ENCODE measurements at regions not wholly inside any gene's neighbourhood (a gene's known extent, or its start where the extent isn't known, plus 50 kb on each side); places are given as distances from the start of the nearest gene placed in this dataset.
"Not testable (repeated sequence)": the region's sequence is repeated elsewhere in the genome, so short reads cannot be mapped to it uniquely, and the experiment has no call there.

GRCh38 chr5:44085083-44085482 lies 304.1 kb downstream of the FGF10 start:
- H3K9me2 ChIP-seq (ENCODE audit: insufficient read depth, low read length) = no peaks in the 10 kb centered on the region
- no peaks in the 10 kb centered on the region for H3K27me3 ChIP-seq (ENCODE audit: insufficient read depth, low read depth, low read length)
- H3K79me2 ChIP-seq (replicated peaks; ENCODE audit: insufficient read depth, low read length) = no peaks in the 10 kb centered on the region
- H2AFZ ChIP-seq (ENCODE audit: low read depth, low read length) = no peak overlapping the region
- TF ChIP-seq EZH2 (IDR thresholded peaks at IDR 0.05; ENCODE audit: borderline replicate concordance, insufficient read depth, low read length, poor library complexity, severe bottlenecking) (no peak), REST (IDR thresholded peaks at IDR 0.05; ENCODE audit: borderline replicate concordance) (no peak), TAF1 (IDR thresholded peaks at IDR 0.05; ENCODE audit: low read depth) (no peak), MXI1 (conservative IDR thresholded peaks at IDR 0.05; ENCODE audit: poor library complexity, severe bottlenecking) (no peak), EP300 (conservative IDR thresholded peaks at IDR 0.05; ENCODE audit: poor library complexity, severe bottlenecking) (no peak), POLR2AphosphoS5 (IDR thresholded peaks at IDR 0.05) (no peak), RAD21 (conservative IDR thresholded peaks at IDR 0.05) (no peak), SMC3 (conservative IDR thresholded peaks at IDR 0.05; ENCODE audit: poor library complexity) (no peak), CTCF (IDR thresholded peaks at IDR 0.05; ENCODE audit: poor library complexity, severe bottlenecking) (no peak)
- no peak overlapping the region for H3K4me3 ChIP-seq (ENCODE audit: low read length)
- H3K27ac ChIP-seq (ENCODE audit: low read length) = no peak overlapping the region
- no peaks in the 10 kb centered on the region for H3K36me3 ChIP-seq (ENCODE audit: insufficient read depth, low read length)
- no peaks in the 10 kb centered on the region for H4K20me1 ChIP-seq (ENCODE audit: insufficient read depth)
- no peaks in the 10 kb centered on the region for H3K9me3 ChIP-seq (ENCODE audit: low read length)
- H3K9ac ChIP-seq (ENCODE audit: low read length) = no peak overlapping the region
- no peak overlapping the region for H3K4me2 ChIP-seq (ENCODE audit: low read length)
- H3F3A ChIP-seq (ENCODE audit: insufficient read depth, low read length, poor library complexity, severe bottlenecking) = no peaks in the 10 kb centered on the region

- H3F3A ChIP-seq (ENCODE audit: insufficient read depth, low read length, poor library complexity, severe bottlenecking); H3K4me3 ChIP-seq (ENCODE audit: low read length); H3K79me2 ChIP-seq (replicated peaks; ENCODE audit: insufficient read depth, low read length); H3K36me3 ChIP-seq (ENCODE audit: insufficient read depth, low read length); H3K4me2 ChIP-seq (ENCODE audit: low read length); H3K9me3 ChIP-seq (ENCODE audit: low read length); H3K9me2 ChIP-seq (ENCODE audit: insufficient read depth, low read length); H3K27me3 ChIP-seq (ENCODE audit: insufficient read depth, low read depth, low read length); H4K20me1 ChIP-seq (ENCODE audit: insufficient read depth); H2AFZ ChIP-seq (ENCODE audit: low read depth, low read length); H3K27ac ChIP-seq (ENCODE audit: low read length); H3K9ac ChIP-seq (ENCODE audit: low read length): not testable (repeated sequence)
These were observed 314.7 kb downstream of the FGF10 start for GRCh38 chr5:44074547-44074946.

GRCh38 chr5:44051591-44051990 lies 337.6 kb downstream of the FGF10 start:
- Histone ChIP-seq H3K4me2 (ENCODE audit: low read length) (no peak overlapping the region), H3K9ac (ENCODE audit: low read length) (no peak overlapping the region), H4K20me1 (ENCODE audit: insufficient read depth) (no peaks in the 10 kb centered on the region), H3K9me2 (ENCODE audit: insufficient read depth, low read length) (no peaks in the 10 kb centered on the region), H3K4me3 (ENCODE audit: low read length) (no peak overlapping the region), H3F3A (ENCODE audit: insufficient read depth, low read length, poor library complexity, severe bottlenecking) (no peaks in the 10 kb centered on the region), H2AFZ (ENCODE audit: low read depth, low read length) (no peak overlapping the region), H3K27ac (ENCODE audit: low read length) (no peak overlapping the region), H3K79me2 (replicated peaks; ENCODE audit: insufficient read depth, low read length) (no peaks in the 10 kb centered on the region), H3K9me3 (ENCODE audit: low read length) (no peaks in the 10 kb centered on the region), H3K27me3 (ENCODE audit: insufficient read depth, low read depth, low read length) (no peaks in the 10 kb centered on the region), H3K36me3 (ENCODE audit: insufficient read depth, low read length) (no peaks in the 10 kb centered on the region)
- TF ChIP-seq EP300 (conservative IDR thresholded peaks at IDR 0.05; ENCODE audit: poor library complexity, severe bottlenecking) = no peak
- no peak for TF ChIP-seq EZH2 (IDR thresholded peaks at IDR 0.05; ENCODE audit: borderline replicate concordance, insufficient read depth, low read length, poor library complexity, severe bottlenecking)
- TF ChIP-seq SMC3 (conservative IDR thresholded peaks at IDR 0.05; ENCODE audit: poor library complexity) = no peak
- TF ChIP-seq MXI1 (conservative IDR thresholded peaks at IDR 0.05; ENCODE audit: poor library complexity, severe bottlenecking) = no peak
- no peak for TF ChIP-seq CTCF (IDR thresholded peaks at IDR 0.05; ENCODE audit: poor library complexity, severe bottlenecking)
- TF ChIP-seq TAF1 (IDR thresholded peaks at IDR 0.05; ENCODE audit: low read depth) = no peak
- TF ChIP-seq REST (IDR thresholded peaks at IDR 0.05; ENCODE audit: borderline replicate concordance) = no peak
- TF ChIP-seq RAD21 (conservative IDR thresholded peaks at IDR 0.05) = no peak
- no peak for TF ChIP-seq POLR2AphosphoS5 (IDR thresholded peaks at IDR 0.05)

Data from neural cell (in vitro differentiated cells).